C4-2B (cell line): ENCODE measurements at regions not wholly inside any gene's neighbourhood (a gene's known extent, or its start where the extent isn't known, plus 50 kb on each side); places are given as distances from the start of the nearest gene placed in this dataset.

Experiments used
- ZFX ChIP-seq: fragments of 450-650 bp; IDR thresholded peaks from 2 replicates; pipeline ENCODE4 v1.6.1; 2017
- TF ChIP-seq, protein P1 (sequence below): fragments of 450-650 bp; conservative IDR thresholded peaks from 2 replicates; pipeline ENCODE4 v1.5.1; 2017; ENCODE audit warnings: mild to moderate bottlenecking

DNA sequence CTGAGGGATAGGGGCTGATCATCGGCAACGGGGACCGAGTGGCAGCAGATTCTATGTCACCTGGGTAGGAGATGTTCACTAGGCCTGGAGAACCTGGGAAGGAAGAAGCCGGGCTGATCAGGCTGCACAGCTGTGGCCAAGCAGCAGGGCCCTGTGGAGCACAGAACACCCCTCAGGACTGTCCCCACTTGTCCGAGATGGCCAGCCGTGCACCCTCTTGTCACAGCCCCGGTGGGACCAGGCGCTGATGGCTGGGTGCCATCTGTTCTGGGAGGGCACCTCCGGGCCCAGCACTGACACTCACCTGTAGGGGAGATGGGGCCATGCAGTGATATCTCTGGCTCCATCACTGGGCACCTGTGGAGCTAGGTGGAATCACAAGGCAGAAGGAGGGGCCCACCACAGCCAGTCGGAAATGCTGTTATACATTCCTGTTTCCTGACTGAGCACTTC lies 217.9 kb upstream of the RAB6C start:
- TF ChIP-seq, protein P1, sequence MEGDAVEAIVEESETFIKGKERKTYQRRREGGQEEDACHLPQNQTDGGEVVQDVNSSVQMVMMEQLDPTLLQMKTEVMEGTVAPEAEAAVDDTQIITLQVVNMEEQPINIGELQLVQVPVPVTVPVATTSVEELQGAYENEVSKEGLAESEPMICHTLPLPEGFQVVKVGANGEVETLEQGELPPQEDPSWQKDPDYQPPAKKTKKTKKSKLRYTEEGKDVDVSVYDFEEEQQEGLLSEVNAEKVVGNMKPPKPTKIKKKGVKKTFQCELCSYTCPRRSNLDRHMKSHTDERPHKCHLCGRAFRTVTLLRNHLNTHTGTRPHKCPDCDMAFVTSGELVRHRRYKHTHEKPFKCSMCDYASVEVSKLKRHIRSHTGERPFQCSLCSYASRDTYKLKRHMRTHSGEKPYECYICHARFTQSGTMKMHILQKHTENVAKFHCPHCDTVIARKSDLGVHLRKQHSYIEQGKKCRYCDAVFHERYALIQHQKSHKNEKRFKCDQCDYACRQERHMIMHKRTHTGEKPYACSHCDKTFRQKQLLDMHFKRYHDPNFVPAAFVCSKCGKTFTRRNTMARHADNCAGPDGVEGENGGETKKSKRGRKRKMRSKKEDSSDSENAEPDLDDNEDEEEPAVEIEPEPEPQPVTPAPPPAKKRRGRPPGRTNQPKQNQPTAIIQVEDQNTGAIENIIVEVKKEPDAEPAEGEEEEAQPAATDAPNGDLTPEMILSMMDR: no peak
- no peak for TF ChIP-seq ZFX
